IPS DF 6.9 (cell line): ENCODE measurements at regions not wholly inside any gene's neighbourhood (a gene's known extent, or its start where the extent isn't known, plus 50 kb on each side); places are given as distances from the start of the nearest gene placed in this dataset.

ENCODE experiments used
- DNase-seq: peaks from one replicate; pipeline ENCODE4 v3.0.0-alpha.2; 2013; ENCODE audit warnings: low read depth, low spot score
- H3K27ac ChIP-seq: one replicate; pipeline ENCODE4 v1.5.1; 2013; ENCODE audit warnings: low read length, control low read depth
- H3K27me3 ChIP-seq: 2 replicates; pipeline ENCODE4 v1.6.1; 2013; ENCODE audit warnings: mild to moderate bottlenecking, low read length; ENCODE audit not compliant: control insufficient read depth, insufficient read depth
- H3K36me3 ChIP-seq: 2 replicates; pipeline ENCODE4 v1.6.1; 2013; ENCODE audit warnings: low read length; ENCODE audit not compliant: control insufficient read depth, insufficient read depth
- H3K4me1 ChIP-seq: 2 replicates; pipeline ENCODE4 v1.6.1; 2013; ENCODE audit warnings: low read length; ENCODE audit not compliant: control insufficient read depth, insufficient read depth
- H3K4me3 ChIP-seq: 2 replicates; pipeline ENCODE4 v1.5.1; 2013; ENCODE audit warnings: mild to moderate bottlenecking, low read length
- H3K9me3 ChIP-seq: 2 replicates; pipeline ENCODE4 v1.6.1; 2013; ENCODE audit warnings: low read length, inconsistent platforms; ENCODE audit not compliant: control insufficient read depth, insufficient read depth
- WGBS: extraction: QIAGEN DNeasy Blood & Tissue Kit; methylation state at CpG from one replicate; pipeline ENCODE4 v1.1.7; 2013; ENCODE audit warnings: mixed read lengths, missing lambda C conversion rate; ENCODE audit not compliant: insufficient read length, insufficient coverage; 5-methylcytosine and 5-hydroxymethylcytosine counted together

GRCh38 chr13:73687929-73688328 lies 446.3 kb downstream of the KLF12 start:
- Histone ChIP-seq H3K4me3 (no peak overlapping the region), H3K9me3 (no peaks in the 10 kb centered on the region), H3K27ac (no peak overlapping the region), H3K27me3 (no peaks in the 10 kb centered on the region), H3K36me3 (no peaks in the 10 kb centered on the region), H3K4me1 (no peaks in the 10 kb centered on the region)
- DNase-seq = no peak

- no peak for DNase-seq
- no CpG with 5 or more reads among the region's 4 CpGs for WGBS
- H3K27ac ChIP-seq = no peak overlapping the region
- H3K36me3 ChIP-seq = no peaks in the 10 kb centered on the region
- H3K4me1 ChIP-seq = no peaks in the 10 kb centered on the region
- no peak overlapping the region for H3K4me3 ChIP-seq
- H3K9me3 ChIP-seq = no peaks in the 10 kb centered on the region
- H3K27me3 ChIP-seq = no peaks in the 10 kb centered on the region; the same call in 1 of the 2 replicates
Observed at GRCh38 chr13:73687087-73687486, 447.1 kb downstream of the KLF12 start.

GRCh38 chr13:73684750-73685149 lies 449.5 kb downstream of the KLF12 start:
- Histone ChIP-seq H3K4me1 (no peaks in the 10 kb centered on the region), H3K4me3 (no peak overlapping the region), H3K27ac (no peak overlapping the region), H3K9me3 (no peaks in the 10 kb centered on the region), H3K27me3 (no peaks in the 10 kb centered on the region; the same call in 1 of the 2 replicates), H3K36me3 (no peaks in the 10 kb centered on the region)
- DNase-seq = no peak
- no CpG with 5 or more reads among the region's 11 CpGs for WGBS

GRCh38 chr13:73684286-73684685 lies 449.9 kb downstream of the KLF12 start:
- Histone ChIP-seq H3K27me3 (no peaks in the 10 kb centered on the region; the same call in 1 of the 2 replicates), H3K27ac (no peak overlapping the region), H3K4me1 (no peaks in the 10 kb centered on the region), H3K4me3 (no peak overlapping the region), H3K9me3 (no peaks in the 10 kb centered on the region), H3K36me3 (no peaks in the 10 kb centered on the region)
- WGBS = no CpG with 5 or more reads among the region's 3 CpGs
- DNase-seq = no peak

GRCh38 chr13:73683746-73684145 lies 450.5 kb downstream of the KLF12 start:
- H3K36me3 ChIP-seq = no peaks in the 10 kb centered on the region
- H3K27me3 ChIP-seq = no peaks in the 10 kb centered on the region; the same call in 1 of the 2 replicates
- no peaks in the 10 kb centered on the region for H3K4me1 ChIP-seq
- no peak for DNase-seq
- no CpG with 5 or more reads among the region's 3 CpGs for WGBS
- no peak overlapping the region for H3K27ac ChIP-seq
- no peaks in the 10 kb centered on the region for H3K9me3 ChIP-seq
- no peak overlapping the region for H3K4me3 ChIP-seq

- DNase-seq = no peak
- Histone ChIP-seq H3K27me3 (no peaks in the 10 kb centered on the region; the same call in 1 of the 2 replicates), H3K4me3 (no peak overlapping the region), H3K4me1 (no peaks in the 10 kb centered on the region), H3K9me3 (no peaks in the 10 kb centered on the region), H3K27ac (no peak overlapping the region), H3K36me3 (no peaks in the 10 kb centered on the region)
- WGBS = no CpG with 5 or more reads among the region's 2 CpGs
Observed at GRCh38 chr13:73681779-73682178, 452.4 kb downstream of the KLF12 start.

- no CpG with 5 or more reads among the region's 3 CpGs for WGBS
- H3K27me3 ChIP-seq = no peaks in the 10 kb centered on the region; the same call in 1 of the 2 replicates
- H3K4me3 ChIP-seq = no peak overlapping the region
- H3K9me3 ChIP-seq = no peaks in the 10 kb centered on the region
- H3K4me1 ChIP-seq = no peaks in the 10 kb centered on the region; the same call in 1 of the 2 replicates
- H3K27ac ChIP-seq = no peak overlapping the region
- H3K36me3 ChIP-seq = no peaks in the 10 kb centered on the region
- DNase-seq = no peak
Observed at GRCh38 chr13:73681015-73681414, 453.2 kb downstream of the KLF12 start.

GRCh38 chr13:73677048-73677601 lies 457.1 kb downstream of the KLF12 start:
- no peak for DNase-seq
- Histone ChIP-seq H3K27ac (no peak overlapping the region), H3K36me3 (no peaks in the 10 kb centered on the region), H3K9me3 (no peaks in the 10 kb centered on the region), H3K4me3 (no peak overlapping the region), H3K27me3 (no peaks in the 10 kb centered on the region), H3K4me1 (no peaks in the 10 kb centered on the region; the same call in 1 of the 2 replicates)
- WGBS = no CpG with 5 or more reads among the region's 4 CpGs

- Histone ChIP-seq H3K9me3 (no peaks in the 10 kb centered on the region), H3K27me3 (no peaks in the 10 kb centered on the region), H3K4me1 (no peaks in the 10 kb centered on the region; the same call in 1 of the 2 replicates), H3K27ac (no peak overlapping the region), H3K36me3 (no peaks in the 10 kb centered on the region), H3K4me3 (no peak overlapping the region)
- WGBS = no CpG with 5 or more reads among the region's 2 CpGs
- DNase-seq = no peak
Observed at GRCh38 chr13:73676550-73677047, 457.6 kb downstream of the KLF12 start.

- no peak for DNase-seq
- Histone ChIP-seq H3K4me3 (no peak overlapping the region), H3K36me3 (no peaks in the 10 kb centered on the region), H3K9me3 (no peaks in the 10 kb centered on the region), H3K4me1 (no peaks in the 10 kb centered on the region; the same call in 1 of the 2 replicates), H3K27ac (no peak overlapping the region), H3K27me3 (no peaks in the 10 kb centered on the region)
- no CpG with 5 or more reads among the region's 4 CpGs for WGBS
Observed at GRCh38 chr13:73675821-73676220, 458.4 kb downstream of the KLF12 start.

GRCh38 chr13:73674570-73674969 lies 459.6 kb downstream of the KLF12 start:
- Histone ChIP-seq H3K4me3 (no peak overlapping the region), H3K9me3 (no peaks in the 10 kb centered on the region), H3K27ac (no peak overlapping the region), H3K36me3 (no peaks in the 10 kb centered on the region), H3K4me1 (no peaks in the 10 kb centered on the region; the same call in 1 of the 2 replicates), H3K27me3 (no peaks in the 10 kb centered on the region)
- no peak for DNase-seq
- no CpG with 5 or more reads among the region's 2 CpGs for WGBS
